ENCODE measurements at regions not wholly inside any gene's neighbourhood (a gene's known extent, or its start where the extent isn't known, plus 50 kb on each side); places are given as distances from the start of the nearest gene placed in this dataset.
A peak's percentile ranks its signal among the peaks of the same experiment; 100 is the strongest.

DNA sequence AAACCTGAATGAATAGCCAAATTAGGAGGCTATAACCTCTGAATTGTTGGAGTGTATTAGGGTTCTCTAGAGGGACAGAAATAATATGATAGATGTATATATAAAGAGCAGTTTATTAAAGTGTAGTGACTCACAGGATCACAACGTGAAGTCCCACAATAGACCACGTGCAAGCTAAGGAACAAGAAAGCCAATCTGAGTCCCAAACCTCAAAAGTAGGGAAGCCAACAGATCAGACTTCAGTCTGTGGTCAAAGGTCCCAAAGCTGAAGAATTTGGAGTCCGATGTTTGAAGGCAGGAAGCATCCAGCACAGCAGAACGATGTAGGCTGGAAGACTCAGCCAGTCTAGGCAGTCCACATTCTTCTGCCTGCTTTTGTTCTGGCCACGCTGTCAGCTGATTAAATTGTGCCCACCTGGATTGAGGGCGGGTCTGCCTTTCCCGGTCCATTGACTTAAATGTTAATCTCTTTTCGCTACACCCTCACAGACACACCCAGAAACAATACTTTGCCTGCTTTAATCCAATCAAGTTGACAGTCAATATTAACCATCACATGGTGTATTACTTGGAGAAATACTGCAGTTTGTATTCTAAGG lies 550.6 kb downstream of the CDH10 start:
- no TSS peak for BruUV-seq (replicated peaks)

DNA sequence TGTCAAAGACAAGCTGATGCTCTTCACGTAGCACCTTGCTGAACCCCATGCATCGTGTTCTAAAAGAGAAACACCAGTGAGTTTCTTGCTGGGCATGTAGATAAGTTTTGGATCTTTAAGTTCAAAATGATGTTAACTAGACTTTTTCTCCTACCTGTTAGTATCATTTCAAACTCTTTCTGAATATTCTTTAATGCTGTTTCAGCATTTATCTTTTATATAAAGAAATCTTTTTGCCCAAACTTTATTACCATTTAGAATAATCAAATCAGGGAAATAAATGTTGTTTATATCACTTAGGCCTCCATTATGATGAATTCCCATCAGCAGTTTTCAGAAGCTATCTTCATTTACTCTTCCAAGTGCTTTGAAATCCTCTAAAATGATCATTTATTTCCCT lies 542.8 kb downstream of the CDH10 start:
- H4K20me1 ChIP-seq (ENCODE audit: insufficient read depth): no peaks in the 10 kb centered on the region
- no peak overlapping the region for H3K27ac ChIP-seq
- H3F3A ChIP-seq (ENCODE audit: insufficient read depth, low read depth): no peaks in the 10 kb centered on the region
- no peak for DNase-seq
- POLR2A ChIA-PET (ENCODE audit: unreplicated experiment): no interaction called here
- TF ChIP-seq, protein P1, sequence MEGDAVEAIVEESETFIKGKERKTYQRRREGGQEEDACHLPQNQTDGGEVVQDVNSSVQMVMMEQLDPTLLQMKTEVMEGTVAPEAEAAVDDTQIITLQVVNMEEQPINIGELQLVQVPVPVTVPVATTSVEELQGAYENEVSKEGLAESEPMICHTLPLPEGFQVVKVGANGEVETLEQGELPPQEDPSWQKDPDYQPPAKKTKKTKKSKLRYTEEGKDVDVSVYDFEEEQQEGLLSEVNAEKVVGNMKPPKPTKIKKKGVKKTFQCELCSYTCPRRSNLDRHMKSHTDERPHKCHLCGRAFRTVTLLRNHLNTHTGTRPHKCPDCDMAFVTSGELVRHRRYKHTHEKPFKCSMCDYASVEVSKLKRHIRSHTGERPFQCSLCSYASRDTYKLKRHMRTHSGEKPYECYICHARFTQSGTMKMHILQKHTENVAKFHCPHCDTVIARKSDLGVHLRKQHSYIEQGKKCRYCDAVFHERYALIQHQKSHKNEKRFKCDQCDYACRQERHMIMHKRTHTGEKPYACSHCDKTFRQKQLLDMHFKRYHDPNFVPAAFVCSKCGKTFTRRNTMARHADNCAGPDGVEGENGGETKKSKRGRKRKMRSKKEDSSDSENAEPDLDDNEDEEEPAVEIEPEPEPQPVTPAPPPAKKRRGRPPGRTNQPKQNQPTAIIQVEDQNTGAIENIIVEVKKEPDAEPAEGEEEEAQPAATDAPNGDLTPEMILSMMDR (conservative IDR thresholded peaks at IDR 0.05): no peak
- no peak for TF ChIP-seq EZH2 (IDR thresholded peaks at IDR 0.05; ENCODE audit: low read depth)
- BruUV-seq (replicated peaks): no TSS peak
- H2AFZ ChIP-seq: no peak overlapping the region
- no peak overlapping the region for H3K4me2 ChIP-seq
- no peaks in the 10 kb centered on the region for H3K36me3 ChIP-seq (ENCODE audit: low read depth)
- H3K4me3 ChIP-seq: no peak overlapping the region
- H3K9me3 ChIP-seq (ENCODE audit: insufficient read depth, low read depth): no peaks in the 10 kb centered on the region
- no peaks in the 10 kb centered on the region for H3K79me2 ChIP-seq (ENCODE audit: low read depth)
- no peaks in the 10 kb centered on the region for H3K9me2 ChIP-seq (ENCODE audit: insufficient read depth)
- intact Hi-C loops (cut with micrococcal nuclease; ENCODE audit: unreplicated experiment): no loop called here
- CTCF ChIA-PET: no interaction called here
- H3K4me1 ChIP-seq (replicated peaks; ENCODE audit: insufficient read depth): no peaks in the 10 kb centered on the region
- H3K27me3 ChIP-seq (ENCODE audit: insufficient read depth, low read depth): no peaks in the 10 kb centered on the region

More for the DNA sequence above, 550.6 kb downstream of the CDH10 start:
- Histone ChIP-seq H3K9me3 (ENCODE audit: insufficient read depth, low read depth) (no peaks in the 10 kb centered on the region), H3K36me3 (ENCODE audit: low read depth) (no peaks in the 10 kb centered on the region), H3K27ac (no peak overlapping the region), H3K79me2 (ENCODE audit: low read depth) (no peaks in the 10 kb centered on the region), H4K20me1 (ENCODE audit: insufficient read depth) (no peaks in the 10 kb centered on the region), H3K4me2 (no peak overlapping the region), H2AFZ (peak overlapping the region; percentile 25; the same call in 1 of the 2 replicates), H3K27me3 (ENCODE audit: insufficient read depth, low read depth) (no peaks in the 10 kb centered on the region), H3K9me2 (ENCODE audit: insufficient read depth) (no peaks in the 10 kb centered on the region), H3F3A (ENCODE audit: insufficient read depth, low read depth) (no peaks in the 10 kb centered on the region), H3K4me1 (replicated peaks; ENCODE audit: insufficient read depth) (no peaks in the 10 kb centered on the region), H3K4me3 (no peak overlapping the region)
- POLR2A ChIA-PET (ENCODE audit: unreplicated experiment): no interaction called here
- intact Hi-C loops (cut with micrococcal nuclease; ENCODE audit: unreplicated experiment): no loop called here
- TF ChIP-seq, protein P1 (conservative IDR thresholded peaks at IDR 0.05): no peak
- no peak for TF ChIP-seq EZH2 (IDR thresholded peaks at IDR 0.05; ENCODE audit: low read depth)
- no peak for DNase-seq
- CTCF ChIA-PET: interaction anchor here (0.5 kb wide), 1 partner anchor 69 kb away, joined by 4 read pairs; no protein-coding TSS in a partner anchor

DNA sequence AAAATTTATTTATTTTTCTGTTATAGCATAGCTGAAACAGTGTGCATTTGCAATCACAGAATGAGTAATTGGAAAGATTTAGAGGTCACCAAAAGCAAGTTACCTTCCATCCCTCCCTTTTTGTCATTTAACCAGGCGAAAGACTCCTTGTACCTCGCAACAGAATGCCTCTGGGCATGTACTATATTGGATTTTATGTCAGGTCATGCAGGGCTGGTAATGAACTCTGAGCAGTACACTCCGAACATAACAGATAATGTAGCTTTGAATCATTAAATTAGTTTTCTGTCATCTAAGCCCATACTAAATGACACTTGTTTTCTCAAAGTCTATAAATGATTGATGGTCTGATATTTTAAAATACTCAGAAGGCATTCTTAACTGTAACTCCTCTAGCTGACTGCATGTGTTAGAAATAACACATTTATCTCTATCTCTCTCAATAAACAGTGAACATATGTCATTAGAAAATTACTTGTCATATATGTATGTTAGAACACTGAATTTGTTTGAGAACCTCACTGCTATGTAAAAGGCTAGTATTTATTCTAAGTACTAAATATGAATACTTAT lies 541.2 kb downstream of the CDH10 start:
- CTCF ChIA-PET: no interaction called here

More for the DNA sequence above, 541.2 kb downstream of the CDH10 start:
- Histone ChIP-seq H4K20me1 (ENCODE audit: insufficient read depth) (no peaks in the 10 kb centered on the region), H3K4me2 (no peak overlapping the region), H3K9me2 (ENCODE audit: insufficient read depth) (no peaks in the 10 kb centered on the region), H3K9me3 (ENCODE audit: insufficient read depth, low read depth) (no peaks in the 10 kb centered on the region), H3K79me2 (ENCODE audit: low read depth) (no peaks in the 10 kb centered on the region), H3K4me3 (no peak overlapping the region), H2AFZ (no peak overlapping the region), H3K27me3 (ENCODE audit: insufficient read depth, low read depth) (no peaks in the 10 kb centered on the region), H3K4me1 (replicated peaks; ENCODE audit: insufficient read depth) (no peaks in the 10 kb centered on the region), H3F3A (ENCODE audit: insufficient read depth, low read depth) (no peaks in the 10 kb centered on the region), H3K36me3 (ENCODE audit: low read depth) (no peaks in the 10 kb centered on the region), H3K27ac (no peak overlapping the region)
- intact Hi-C loops (cut with micrococcal nuclease; ENCODE audit: unreplicated experiment): no loop called here
- BruUV-seq (replicated peaks): no TSS peak
- TF ChIP-seq, protein P1 (conservative IDR thresholded peaks at IDR 0.05): no peak
- no peak for TF ChIP-seq EZH2 (IDR thresholded peaks at IDR 0.05; ENCODE audit: low read depth)
- no peak for DNase-seq
- POLR2A ChIA-PET (ENCODE audit: unreplicated experiment): no interaction called here

Data from PC-9 (cell line).